ENCODE measurements at regions not wholly inside any gene's neighbourhood (a gene's known extent, or its start where the extent isn't known, plus 50 kb on each side); places are given as distances from the start of the nearest gene placed in this dataset.

GRCh38 chr15:66621491-66622467, 56.0 kb upstream of the LCTL start:
- peak overlapping the region; percentile 17 to 33 for H3K4me3 ChIP-seq
- no peak for TF ChIP-seq CTCF (IDR thresholded peaks at IDR 0.05)
- TF ChIP-seq POLR2AphosphoS5 (IDR thresholded peaks at IDR 0.05; ENCODE audit: insufficient read depth in 1 of 2, low read depth in 1 of 2), result no peak
- no peak for TF ChIP-seq POLR2A (IDR thresholded peaks at IDR 0.05)
- intact Hi-C loops (cut with DNase I), result loop anchor here (5.0 kb wide), 1 partner anchor 81 kb away; the partner anchor contains the start of gene SMAD6
- H3K27ac ChIP-seq, result peak overlapping the region; percentile 75
- peaks cover 49% of the 10 kb centered on the region for H3K4me1 ChIP-seq
- no peak for DNase-seq (ENCODE audit: extremely low spot score in 2 of 2)
- H3K9me3 ChIP-seq, result no peaks in the 10 kb centered on the region
- H3K36me3 ChIP-seq, result no peaks in the 10 kb centered on the region
- no peaks in the 10 kb centered on the region for H3K27me3 ChIP-seq

- Histone ChIP-seq H3K36me3 (no peaks in the 10 kb centered on the region), H3K4me1 (peaks cover 41% of the 10 kb centered on the region), H3K4me3 (peak overlapping the region; percentile 17 to 33), H3K27me3 (no peaks in the 10 kb centered on the region), H3K9me3 (no peaks in the 10 kb centered on the region), H3K27ac (peak overlapping the region; percentile 75)
- intact Hi-C loops (cut with DNase I), result loop anchor here (5.0 kb wide), 1 partner anchor 80 kb away; the partner anchor contains the start of gene SMAD6
- TF ChIP-seq POLR2A (IDR thresholded peaks at IDR 0.05), result no peak
- no peak for TF ChIP-seq CTCF (IDR thresholded peaks at IDR 0.05)
- no peak for TF ChIP-seq POLR2AphosphoS5 (IDR thresholded peaks at IDR 0.05; ENCODE audit: insufficient read depth in 1 of 2, low read depth in 1 of 2)
- no peak for DNase-seq (ENCODE audit: extremely low spot score in 2 of 2)
Observed at GRCh38 chr15:66622591-66623022, 56.8 kb upstream of the LCTL start.

DNA sequence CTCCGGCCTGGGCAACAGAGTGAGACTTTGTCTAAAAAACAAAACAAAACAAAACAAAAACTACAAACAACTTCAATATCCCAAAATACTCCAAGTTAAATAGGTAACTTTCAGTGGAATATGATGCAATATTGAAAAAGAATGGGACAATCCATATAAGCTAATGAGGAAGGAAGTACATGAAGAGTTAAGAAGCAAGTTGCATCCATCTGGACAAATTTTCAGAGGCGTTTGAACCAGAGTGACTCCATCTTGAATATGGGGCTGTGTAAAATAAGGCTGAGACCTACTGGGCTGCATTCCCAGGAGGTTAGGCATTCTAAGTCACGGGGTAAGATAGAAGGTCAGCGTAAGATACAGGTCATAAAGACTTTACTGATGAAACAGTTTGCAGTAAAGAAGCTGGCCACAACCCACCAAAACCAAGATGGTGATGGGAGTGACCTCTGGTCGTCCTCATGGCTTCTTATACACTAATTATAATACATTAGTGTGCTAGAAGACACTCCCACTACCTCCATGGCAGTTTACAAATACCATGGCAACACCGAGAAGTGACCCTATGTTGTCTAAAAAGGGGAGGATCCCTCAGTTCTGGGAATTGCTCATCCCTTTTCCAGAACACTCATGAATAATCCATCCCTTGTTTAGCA, 58.1 kb upstream of the LCTL start:
- Histone ChIP-seq H3K4me1 (peaks cover 29% of the 10 kb centered on the region), H3K27ac (no peak overlapping the region), H3K36me3 (no peaks in the 10 kb centered on the region), H3K4me3 (no peak overlapping the region), H3K9me3 (no peaks in the 10 kb centered on the region), H3K27me3 (no peaks in the 10 kb centered on the region)
- intact Hi-C loops (cut with DNase I), result loop anchor here (5.0 kb wide), 1 partner anchor 78 kb away; the partner anchor contains the start of gene SMAD6
- TF ChIP-seq POLR2AphosphoS5 (IDR thresholded peaks at IDR 0.05; ENCODE audit: insufficient read depth in 1 of 2, low read depth in 1 of 2) (no peak), POLR2A (IDR thresholded peaks at IDR 0.05) (no peak), CTCF (IDR thresholded peaks at IDR 0.05) (no peak)
- DNase-seq (ENCODE audit: extremely low spot score in 2 of 2), result no peak

- H3K36me3 ChIP-seq, result no peaks in the 10 kb centered on the region
- no peak overlapping the region for H3K4me3 ChIP-seq
- H3K4me1 ChIP-seq, result peaks cover 19% of the 10 kb centered on the region
- H3K9me3 ChIP-seq, result no peaks in the 10 kb centered on the region
- TF ChIP-seq CTCF (IDR thresholded peaks at IDR 0.05) (no peak), POLR2AphosphoS5 (IDR thresholded peaks at IDR 0.05; ENCODE audit: insufficient read depth in 1 of 2, low read depth in 1 of 2) (no peak), POLR2A (IDR thresholded peaks at IDR 0.05) (no peak)
- intact Hi-C loops (cut with DNase I), result no loop called here
- no peak overlapping the region for H3K27ac ChIP-seq
- no peak for DNase-seq (ENCODE audit: extremely low spot score in 2 of 2)
- no peaks in the 10 kb centered on the region for H3K27me3 ChIP-seq
Observed at GRCh38 chr15:66625531-66625930, 59.7 kb upstream of the LCTL start.
